Thyroid gland (tissue), 4 donors: ENCODE measurements at regions not wholly inside any gene's neighbourhood (a gene's known extent, or its start where the extent isn't known, plus 50 kb on each side); places are given as distances from the start of the nearest gene placed in this dataset.

Experiments used
- DNase-seq, 2 donors: peaks; one replicate each; pipeline ENCODE4 v3.0.0-alpha.2; 2019
- H3K27ac ChIP-seq, 3 donors: fragments of 200-600 bp; sonication (generic); 1 replicate in 2 of 3; 2 replicates in 1 of 3; pipeline ENCODE4 v1.5.1; 2016 to 2019; ENCODE audit warnings: mild to moderate bottlenecking in 1 of 3, moderate library complexity in 1 of 3
- H3K27me3 ChIP-seq: fragments of 200-600 bp; sonication (generic); one replicate; pipeline ENCODE4 v1.5.1; 2019
- H3K36me3 ChIP-seq, 2 donors: fragments of 200-600 bp; sonication (generic); one replicate each; pipeline ENCODE4 v1.5.1; 2016 to 2019
- H3K4me1 ChIP-seq, 2 donors: fragments of 200-600 bp; sonication (generic); one replicate each; pipeline ENCODE4 v1.5.1; 2017 to 2019
- H3K4me3 ChIP-seq, 3 donors: fragments of 200-600 bp; sonication (generic); replicated peaks in 1 of 3; 1 replicate in 2 of 3; 2 replicates in 1 of 3; pipeline ENCODE4 v1.5.1; 2016; ENCODE audit warnings: mild to moderate bottlenecking in 1 of 3
- H3K9me3 ChIP-seq: fragments of 200-600 bp; sonication (generic); one replicate; pipeline ENCODE4 v1.5.1; 2017
- CTCF ChIP-seq, 6 experiments: fragments of 200-600 bp in 3 of 6; fragments of 450-650 bp in 3 of 6; sonication (generic) in 3 of 6; IDR thresholded peaks; one replicate each; pipeline ENCODE4 v1.5.1; 2016 to 2019; ENCODE audit warnings: antibody characterized with exemption in 6 of 6, mild to moderate bottlenecking in 2 of 6, inconsistent platforms in 1 of 6, moderate library complexity in 1 of 6
- POLR2A ChIP-seq, 2 donors: fragments of 450-650 bp; IDR thresholded peaks; one replicate each; pipeline ENCODE4 v1.6.1; 2017; ENCODE audit warnings: antibody characterized with exemption in 2 of 2, mild to moderate bottlenecking in 2 of 2, moderate library complexity in 1 of 2
- WGBS, 2 donors: methylation state at CpG; one replicate each; pipeline ENCODE4 v1.1.5; 2017; 5-methylcytosine and 5-hydroxymethylcytosine counted together
- intact Hi-C: fragments of 100-400 bp; cut with DNase I; formaldehyde crosslinking; loops from one replicate; pipeline ENCODE4 v1.15.1; 2023

GRCh38 chr3:111253733-111254132, 182.1 kb downstream of the NECTIN3 start:
- no peaks in the 10 kb centered on the region for H3K36me3 ChIP-seq
- H3K9me3 ChIP-seq = no peaks in the 10 kb centered on the region
- TF ChIP-seq CTCF (IDR thresholded peaks at IDR 0.05) (no peak), POLR2A (IDR thresholded peaks at IDR 0.05) (no peak)
- no peaks in the 10 kb centered on the region for H3K4me1 ChIP-seq
- no peak overlapping the region for H3K4me3 ChIP-seq
- intact Hi-C loops = loop anchor here (10.0 kb wide), 1 partner anchor 179 kb away; the partner anchor contains the start of gene NECTIN3
- 90 to 93% methylated on average over 2 of the region's 2 CpGs for WGBS, 2 donors
- H3K27me3 ChIP-seq = no peaks in the 10 kb centered on the region
- no peak overlapping the region for H3K27ac ChIP-seq
- DNase-seq = no peak

- no peak for TF ChIP-seq POLR2A (IDR thresholded peaks at IDR 0.05)
- TF ChIP-seq CTCF (IDR thresholded peaks at IDR 0.05) = no peak
- no peaks in the 10 kb centered on the region for H3K4me1 ChIP-seq
- H3K27ac ChIP-seq = no peak overlapping the region
- intact Hi-C loops = no loop called here
- no peaks in the 10 kb centered on the region for H3K36me3 ChIP-seq
- no peak for DNase-seq
- no peak overlapping the region for H3K4me3 ChIP-seq
- H3K9me3 ChIP-seq = no peaks in the 10 kb centered on the region
- no peaks in the 10 kb centered on the region for H3K27me3 ChIP-seq
Observed at GRCh38 chr3:111260878-111261277, 189.3 kb downstream of the NECTIN3 start.

GRCh38 chr3:111269777-111270176, 198.2 kb downstream of the NECTIN3 start:
- Histone ChIP-seq H3K27me3 (no peaks in the 10 kb centered on the region), H3K9me3 (no peaks in the 10 kb centered on the region), H3K4me1 (no peaks in the 10 kb centered on the region), H3K4me3 (no peak overlapping the region), H3K36me3 (no peaks in the 10 kb centered on the region), H3K27ac (no peak overlapping the region)
- intact Hi-C loops = no loop called here
- no peak for TF ChIP-seq POLR2A (IDR thresholded peaks at IDR 0.05)
- 83 to 88% methylated on average over 2 of the region's 2 CpGs for WGBS, 2 donors
- no peak for DNase-seq

- H3K4me3 ChIP-seq = no peak overlapping the region
- no peaks in the 10 kb centered on the region for H3K9me3 ChIP-seq
- peak in 1 of 2 donors; percentile 6 for DNase-seq
- 10 to 22% methylated on average over 4 of the region's 4 CpGs for WGBS, 2 donors
- H3K27ac ChIP-seq = no peak overlapping the region
- no peaks in the 10 kb centered on the region for H3K27me3 ChIP-seq
- no peak for TF ChIP-seq POLR2A (IDR thresholded peaks at IDR 0.05)
- peak in 3 of 6 experiments; percentile 11 to 28 (median 21) for TF ChIP-seq CTCF (IDR thresholded peaks at IDR 0.05)
- intact Hi-C loops = no loop called here
- no peaks in the 10 kb centered on the region for H3K36me3 ChIP-seq
- peaks cover 0 to 3% of the 10 kb centered on the region in 2 donors for H3K4me1 ChIP-seq
Observed at GRCh38 chr3:111277226-111277625, 205.6 kb downstream of the NECTIN3 start.

GRCh38 chr3:111278959-111279358, 207.3 kb downstream of the NECTIN3 start:
- Histone ChIP-seq H3K9me3 (no peaks in the 10 kb centered on the region), H3K27me3 (no peaks in the 10 kb centered on the region), H3K4me3 (no peak overlapping the region), H3K27ac (no peak overlapping the region), H3K4me1 (peaks cover 0 to 3% of the 10 kb centered on the region in 2 donors), H3K36me3 (no peaks in the 10 kb centered on the region)
- no peak for TF ChIP-seq CTCF (IDR thresholded peaks at IDR 0.05)
- TF ChIP-seq POLR2A (IDR thresholded peaks at IDR 0.05) = no peak
- DNase-seq = no peak
- intact Hi-C loops = no loop called here

GRCh38 chr3:111282024-111282423, 210.4 kb downstream of the NECTIN3 start:
- Histone ChIP-seq H3K36me3 (no peaks in the 10 kb centered on the region), H3K27ac (no peak overlapping the region), H3K27me3 (no peaks in the 10 kb centered on the region), H3K4me1 (no peaks in the 10 kb centered on the region), H3K9me3 (no peaks in the 10 kb centered on the region), H3K4me3 (no peak overlapping the region)
- DNase-seq = no peak
- TF ChIP-seq POLR2A (IDR thresholded peaks at IDR 0.05) (no peak), CTCF (IDR thresholded peaks at IDR 0.05) (no peak)
- intact Hi-C loops = no loop called here
- WGBS, 2 donors = 84 to 86% methylated on average over 6 of the region's 6 CpGs
